Psoas muscle (tissue), 7 donors: ENCODE measurements at regions not wholly inside any gene's neighbourhood (a gene's known extent, or its start where the extent isn't known, plus 50 kb on each side); places are given as distances from the start of the nearest gene placed in this dataset.

Experiments
- ATAC-seq, 4 donors: fragments of 200-7000 bp; cut with Tn5 transposase; one replicate each; pipeline ENCODE4 v1.9.1; 2020; ENCODE audit warnings: moderate library complexity in 3 of 4, mild to moderate bottlenecking in 2 of 4
- DNase-seq, 2 donors: peaks; one replicate each; pipeline ENCODE4 v3.0.0-alpha.2; 2020
- H3K27ac ChIP-seq: fragments of 200-600 bp; one replicate; pipeline ENCODE4 v1.8.0; 2022
- H3K27me3 ChIP-seq, 3 donors: fragments of 200-600 bp in 1 of 3; one replicate each; pipeline versions ENCODE4 v1.6.1 to v1.8.0; 2013 to 2022; ENCODE audit warnings: low read length in 2 of 3, mild to moderate bottlenecking in 2 of 3, moderate library complexity in 1 of 3; ENCODE audit not compliant: insufficient read depth in 3 of 3
- H3K36me3 ChIP-seq, 2 donors: fragments of 200-600 bp in 1 of 2; one replicate each; pipeline versions ENCODE4 v1.6.1 to v1.8.0; 2013 to 2022; ENCODE audit warnings: low read depth in 1 of 2, mild to moderate bottlenecking in 1 of 2, moderate library complexity in 1 of 2; ENCODE audit not compliant: insufficient read depth in 1 of 2
- H3K4me1 ChIP-seq: fragments of 200-600 bp; one replicate; pipeline ENCODE4 v1.8.0; 2022
- H3K4me3 ChIP-seq: fragments of 200-600 bp; one replicate; pipeline ENCODE4 v1.8.0; 2022; ENCODE audit warnings: mild to moderate bottlenecking
- H3K9me3 ChIP-seq: fragments of 200-600 bp; one replicate; pipeline ENCODE4 v1.8.0; 2022
- WGBS, 3 donors: extraction: QIAGEN DNeasy Blood & Tissue Kit; methylation state at CpG; one replicate each; pipeline versions ENCODE4 v1.1.6 to v1.1.7; 2013; 5-methylcytosine and 5-hydroxymethylcytosine counted together
- intact Hi-C, 2 donors: fragments of 100-400 bp; cut with DNase I; formaldehyde crosslinking; loops; one replicate each; pipeline versions ENCODE4 v1.11.0 to v1.14.2; 2022
- TF ChIP-seq, protein P1 (sequence below): fragments of 200-600 bp; IDR thresholded peaks from one replicate; pipeline ENCODE4 v1.8.0; 2022; ENCODE audit warnings: antibody characterized with exemption
- donor health status: healthy with polysubstance abuse.
- donor health status: DM: no; HTN: no; CAD: no; lungs with moderate emphysema.
- donor health status: Bipolar disorder and iron deficiency.
- donor health status: healthy.
- donor health status: DM: yes; HTN: yes; CAD: no.
- donor health status: DM: no; HTN: no; CAD: no.
- donor health status: DM: yes; HTN: yes; CAD: no.

DNA sequence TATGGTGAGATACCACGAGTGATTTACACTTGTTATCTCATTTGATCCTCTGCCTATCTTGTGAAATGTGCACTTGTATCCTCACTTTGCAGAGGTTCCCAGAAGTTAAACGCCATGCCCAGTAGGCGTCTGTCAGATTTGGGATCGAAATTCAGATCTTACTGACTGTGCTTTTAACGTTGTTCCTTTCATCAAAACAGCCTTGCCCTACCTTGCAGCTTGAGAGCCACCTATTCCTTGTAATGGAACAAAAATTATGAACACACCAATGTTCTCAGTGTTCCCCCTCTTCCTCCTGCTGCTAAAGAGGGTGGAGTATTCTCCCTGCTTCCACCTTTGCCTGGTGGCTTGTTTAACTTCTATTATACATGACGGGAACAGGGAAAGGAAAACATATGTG, 257.0 kb downstream of the MSX2 start:
- ATAC-seq (no peak), DNase-seq (no peak)
- Histone ChIP-seq H3K9me3 (peaks cover 4% of the 10 kb centered on the region), H3K27ac (no peak overlapping the region), H3K36me3 (no peaks in the 10 kb centered on the region), H3K4me3 (no peak overlapping the region), H3K27me3 (no peaks in the 10 kb centered on the region), H3K4me1 (no peaks in the 10 kb centered on the region)
- WGBS, 3 donors: 52 to 53% (median 52%) methylated on average over 6 of the region's 6 CpGs
- intact Hi-C loops: no loop called here
- TF ChIP-seq, protein P1, sequence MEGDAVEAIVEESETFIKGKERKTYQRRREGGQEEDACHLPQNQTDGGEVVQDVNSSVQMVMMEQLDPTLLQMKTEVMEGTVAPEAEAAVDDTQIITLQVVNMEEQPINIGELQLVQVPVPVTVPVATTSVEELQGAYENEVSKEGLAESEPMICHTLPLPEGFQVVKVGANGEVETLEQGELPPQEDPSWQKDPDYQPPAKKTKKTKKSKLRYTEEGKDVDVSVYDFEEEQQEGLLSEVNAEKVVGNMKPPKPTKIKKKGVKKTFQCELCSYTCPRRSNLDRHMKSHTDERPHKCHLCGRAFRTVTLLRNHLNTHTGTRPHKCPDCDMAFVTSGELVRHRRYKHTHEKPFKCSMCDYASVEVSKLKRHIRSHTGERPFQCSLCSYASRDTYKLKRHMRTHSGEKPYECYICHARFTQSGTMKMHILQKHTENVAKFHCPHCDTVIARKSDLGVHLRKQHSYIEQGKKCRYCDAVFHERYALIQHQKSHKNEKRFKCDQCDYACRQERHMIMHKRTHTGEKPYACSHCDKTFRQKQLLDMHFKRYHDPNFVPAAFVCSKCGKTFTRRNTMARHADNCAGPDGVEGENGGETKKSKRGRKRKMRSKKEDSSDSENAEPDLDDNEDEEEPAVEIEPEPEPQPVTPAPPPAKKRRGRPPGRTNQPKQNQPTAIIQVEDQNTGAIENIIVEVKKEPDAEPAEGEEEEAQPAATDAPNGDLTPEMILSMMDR: no peak

DNA sequence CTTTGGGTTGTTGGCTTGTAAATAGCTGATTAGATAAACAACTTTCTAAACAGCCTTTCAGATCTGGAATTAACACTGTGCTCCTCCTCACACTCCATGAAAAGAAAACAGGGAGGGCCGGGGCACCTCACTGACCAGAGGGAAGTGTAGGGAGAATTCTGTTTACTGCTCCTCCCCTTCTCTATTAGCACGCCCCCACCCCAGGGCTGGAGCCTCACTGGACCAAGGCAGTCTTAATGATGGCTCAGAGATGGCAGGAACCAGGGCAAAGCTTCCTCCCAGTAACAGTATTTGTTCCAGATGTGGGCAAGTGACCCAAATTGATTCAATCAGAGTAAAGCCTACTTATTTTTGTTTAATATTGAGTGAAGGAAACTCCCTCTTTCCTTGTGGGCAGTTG, 256.6 kb downstream of the MSX2 start:
- Histone ChIP-seq H3K4me3 (no peak overlapping the region), H3K27ac (no peak overlapping the region), H3K36me3 (no peaks in the 10 kb centered on the region), H3K9me3 (peaks cover 4% of the 10 kb centered on the region), H3K27me3 (no peaks in the 10 kb centered on the region), H3K4me1 (no peaks in the 10 kb centered on the region)
- TF ChIP-seq, protein P1: no peak
- intact Hi-C loops: no loop called here
- WGBS, 3 donors: 37 to 53% (median 44%) methylated on average over 2 of the region's 2 CpGs
- DNase-seq (no peak), ATAC-seq (no peak)

DNA sequence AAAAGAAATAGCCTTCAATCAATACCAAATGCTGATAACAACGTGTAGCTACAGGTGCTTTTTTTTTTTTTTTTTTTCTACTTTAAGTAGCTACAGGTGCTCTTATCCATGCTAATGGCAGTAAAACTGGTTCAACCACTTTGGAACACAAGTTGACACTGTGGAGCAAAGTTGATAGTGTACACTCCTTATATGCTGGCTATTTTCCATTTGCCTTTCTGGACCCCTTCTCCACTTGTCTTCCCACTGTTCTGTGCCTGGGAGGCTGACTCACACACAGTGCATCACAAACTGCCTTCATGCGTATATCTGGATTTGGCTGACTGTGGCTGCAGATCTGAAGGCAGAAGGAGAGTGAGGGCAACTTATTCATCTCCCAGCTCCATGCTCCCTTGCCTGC, 247.9 kb downstream of the MSX2 start:
- no peaks in the 10 kb centered on the region for H3K36me3 ChIP-seq
- H3K27ac ChIP-seq: no peak overlapping the region
- ATAC-seq (no peak), DNase-seq (no peak)
- no peaks in the 10 kb centered on the region for H3K9me3 ChIP-seq
- intact Hi-C loops: no loop called here
- H3K4me3 ChIP-seq: no peak overlapping the region
- peaks cover 0 to 4% (median 0%) of the 10 kb centered on the region in 3 donors for H3K27me3 ChIP-seq
- WGBS, 3 donors: 47 to 57% (median 57%) methylated on average over 2 of the region's 2 CpGs
- TF ChIP-seq, protein P1: no peak
- H3K4me1 ChIP-seq: no peaks in the 10 kb centered on the region

DNA sequence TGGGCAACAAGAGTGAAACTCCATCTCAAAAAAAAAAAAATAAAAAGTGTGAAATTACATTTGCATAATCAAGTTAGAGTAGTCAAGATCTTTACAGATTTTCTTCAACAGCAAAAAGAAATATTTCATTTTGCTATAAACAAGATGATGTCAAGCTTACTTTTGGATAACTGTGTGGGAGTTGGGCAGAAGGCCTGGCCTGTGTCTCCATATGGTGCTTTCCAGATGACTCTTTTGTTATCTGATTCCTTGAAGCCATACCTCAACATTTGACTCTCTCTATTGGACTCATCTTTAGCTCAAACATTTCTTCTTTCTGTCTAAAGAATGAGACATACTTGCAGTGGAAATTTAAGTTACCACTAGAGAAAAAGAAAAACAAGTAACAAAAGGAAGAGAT, 246.8 kb downstream of the MSX2 start:
- Histone ChIP-seq H3K27ac (no peak overlapping the region), H3K27me3 (peaks cover 0 to 4% (median 0%) of the 10 kb centered on the region in 3 donors), H3K4me1 (no peaks in the 10 kb centered on the region), H3K9me3 (no peaks in the 10 kb centered on the region), H3K36me3 (no peaks in the 10 kb centered on the region), H3K4me3 (no peak overlapping the region)
- TF ChIP-seq, protein P1: no peak
- no peak for DNase-seq
- intact Hi-C loops: no loop called here
- ATAC-seq: no peak

DNA sequence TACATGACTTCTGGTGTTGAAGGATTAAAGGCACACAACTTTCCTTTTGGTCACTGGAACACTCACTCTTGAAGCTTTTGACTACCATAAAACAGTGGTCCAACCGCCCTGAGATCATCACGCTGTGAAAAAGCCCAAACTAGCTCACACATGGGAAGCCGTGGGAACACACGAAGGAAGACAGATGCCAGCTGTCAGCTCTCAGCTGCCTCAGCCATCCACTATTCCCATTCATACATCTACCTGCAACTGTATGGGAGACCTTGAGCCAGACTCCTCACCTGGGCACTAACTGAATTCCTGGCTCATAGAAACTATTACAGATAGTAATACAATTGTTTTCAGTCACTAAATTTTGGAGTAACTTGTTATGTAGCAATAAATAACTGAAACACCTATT, 246.1 kb downstream of the MSX2 start:
- H3K9me3 ChIP-seq: peaks cover 5% of the 10 kb centered on the region
- DNase-seq (no peak), ATAC-seq (no peak)
- H3K36me3 ChIP-seq: no peaks in the 10 kb centered on the region
- H3K27me3 ChIP-seq: peaks cover 0 to 4% (median 0%) of the 10 kb centered on the region in 3 donors
- TF ChIP-seq, protein P1: no peak
- 32 to 53% (median 34%) methylated on average over 4 of the region's 4 CpGs for WGBS, 3 donors
- H3K4me1 ChIP-seq: no peaks in the 10 kb centered on the region
- no peak overlapping the region for H3K27ac ChIP-seq
- H3K4me3 ChIP-seq: no peak overlapping the region
- intact Hi-C loops: no loop called here
